GM19025 (cell line): ENCODE measurements at regions not wholly inside any gene's neighbourhood (a gene's known extent, or its start where the extent isn't known, plus 50 kb on each side); places are given as distances from the start of the nearest gene placed in this dataset.
"Not testable (repeated sequence)": the region's sequence is repeated elsewhere in the genome, so short reads cannot be mapped to it uniquely, and the experiment has no call there.

Source experiments
- ATAC-seq: cut with Tn5 transposase; IDR thresholded peaks from one replicate; pipeline ENCODE4 v1.9.1; 2021; ENCODE audit warnings: mild to moderate bottlenecking, low read depth, moderate library complexity; ENCODE audit not compliant: unreplicated experiment

- no peak for ATAC-seq
Measured at GRCh38 chr1:19024532-19024931, 68.1 kb upstream of the IFFO2 start.

GRCh38 chr1:19023787-19024186 lies 67.3 kb upstream of the IFFO2 start:
- no peak for ATAC-seq

- no peak for ATAC-seq
Measured at GRCh38 chr1:19021845-19022244, 65.4 kb upstream of the IFFO2 start.

GRCh38 chr1:19019288-19019687 lies 62.8 kb upstream of the IFFO2 start:
- not testable (repeated sequence) for ATAC-seq

- ATAC-seq = no peak
Measured at GRCh38 chr1:19015476-19015875, 59.0 kb upstream of the IFFO2 start.

GRCh38 chr1:19014765-19015164 lies 58.3 kb upstream of the IFFO2 start:
- ATAC-seq = no peak

- ATAC-seq = no peak
Measured at GRCh38 chr1:19013826-19014548, 57.5 kb upstream of the IFFO2 start.

- no peak for ATAC-seq
Measured at GRCh38 chr1:19011845-19012231, 55.4 kb upstream of the IFFO2 start.

- peak; percentile 72 for ATAC-seq
Measured at GRCh38 chr1:19010995-19011844, 54.7 kb upstream of the IFFO2 start.

GRCh38 chr1:19010503-19010902 lies 54.0 kb upstream of the IFFO2 start:
- no peak for ATAC-seq

- no peak for ATAC-seq
Measured at GRCh38 chr1:19009882-19010321, 53.4 kb upstream of the IFFO2 start.

GRCh38 chr1:19009126-19009881 lies 52.8 kb upstream of the IFFO2 start:
- no peak for ATAC-seq

- no peak for ATAC-seq
Measured at GRCh38 chr1:19007491-19008441, 51.3 kb upstream of the IFFO2 start.

- ATAC-seq = no peak
Measured at GRCh38 chr1:19006837-19007271, 50.4 kb upstream of the IFFO2 start.
